Kidney epithelial cell (primary cell): ENCODE measurements at regions not wholly inside any gene's neighbourhood (a gene's known extent, or its start where the extent isn't known, plus 50 kb on each side); places are given as distances from the start of the nearest gene placed in this dataset.

ENCODE experiments used
- DNase-seq: peaks from one replicate; pipeline ENCODE4 v3.0.0-alpha.2; 2010; ENCODE audit warnings: low read depth
- H3K27me3 ChIP-seq: 2 replicates; pipeline ENCODE4 v1.6.0; 2011; ENCODE audit warnings: low read length; ENCODE audit not compliant: control insufficient read depth, insufficient read depth
- H3K36me3 ChIP-seq: 2 replicates; pipeline ENCODE4 v1.5.1; 2011; ENCODE audit warnings: low read length; ENCODE audit not compliant: control insufficient read depth, insufficient read depth
- H3K4me3 ChIP-seq: 2 replicates; pipeline ENCODE4 v1.5.1; 2011; ENCODE audit warnings: low read depth, mild to moderate bottlenecking, control low read depth, low read length
- TF ChIP-seq, protein P1 (sequence below): IDR thresholded peaks from 2 replicates; pipeline ENCODE4 v1.5.1; 2011; ENCODE audit warnings: mild to moderate bottlenecking, moderate library complexity, low read length, control low read depth, inconsistent platforms; ENCODE audit not compliant: insufficient read depth, poor library complexity, severe bottlenecking

DNA sequence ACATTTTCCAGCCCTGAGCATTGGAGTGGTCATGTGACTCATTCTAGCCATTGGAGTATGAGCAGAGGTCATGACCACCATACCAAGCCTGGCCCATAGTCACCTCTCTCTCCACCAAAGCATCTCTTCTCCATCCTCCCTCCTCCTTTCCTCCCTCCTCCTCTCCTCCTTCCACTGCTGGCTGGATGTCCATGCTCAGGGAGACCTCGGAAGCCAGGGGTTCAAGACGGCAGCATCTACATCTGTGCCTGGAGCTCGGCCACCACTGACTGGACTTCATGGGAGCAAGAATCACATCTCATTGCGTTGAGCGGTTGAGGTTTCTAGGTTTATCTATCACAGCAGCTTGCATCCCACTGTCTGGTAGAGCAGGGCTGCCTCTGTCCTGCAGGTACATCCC lies 252.4 kb downstream of the NDUFA10 start:
- DNase-seq, result no peak
- H3K27me3 ChIP-seq, result no peaks in the 10 kb centered on the region
- H3K4me3 ChIP-seq, result no peak overlapping the region
- no peaks in the 10 kb centered on the region for H3K36me3 ChIP-seq
- TF ChIP-seq, protein P1, sequence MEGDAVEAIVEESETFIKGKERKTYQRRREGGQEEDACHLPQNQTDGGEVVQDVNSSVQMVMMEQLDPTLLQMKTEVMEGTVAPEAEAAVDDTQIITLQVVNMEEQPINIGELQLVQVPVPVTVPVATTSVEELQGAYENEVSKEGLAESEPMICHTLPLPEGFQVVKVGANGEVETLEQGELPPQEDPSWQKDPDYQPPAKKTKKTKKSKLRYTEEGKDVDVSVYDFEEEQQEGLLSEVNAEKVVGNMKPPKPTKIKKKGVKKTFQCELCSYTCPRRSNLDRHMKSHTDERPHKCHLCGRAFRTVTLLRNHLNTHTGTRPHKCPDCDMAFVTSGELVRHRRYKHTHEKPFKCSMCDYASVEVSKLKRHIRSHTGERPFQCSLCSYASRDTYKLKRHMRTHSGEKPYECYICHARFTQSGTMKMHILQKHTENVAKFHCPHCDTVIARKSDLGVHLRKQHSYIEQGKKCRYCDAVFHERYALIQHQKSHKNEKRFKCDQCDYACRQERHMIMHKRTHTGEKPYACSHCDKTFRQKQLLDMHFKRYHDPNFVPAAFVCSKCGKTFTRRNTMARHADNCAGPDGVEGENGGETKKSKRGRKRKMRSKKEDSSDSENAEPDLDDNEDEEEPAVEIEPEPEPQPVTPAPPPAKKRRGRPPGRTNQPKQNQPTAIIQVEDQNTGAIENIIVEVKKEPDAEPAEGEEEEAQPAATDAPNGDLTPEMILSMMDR, result no peak

DNA sequence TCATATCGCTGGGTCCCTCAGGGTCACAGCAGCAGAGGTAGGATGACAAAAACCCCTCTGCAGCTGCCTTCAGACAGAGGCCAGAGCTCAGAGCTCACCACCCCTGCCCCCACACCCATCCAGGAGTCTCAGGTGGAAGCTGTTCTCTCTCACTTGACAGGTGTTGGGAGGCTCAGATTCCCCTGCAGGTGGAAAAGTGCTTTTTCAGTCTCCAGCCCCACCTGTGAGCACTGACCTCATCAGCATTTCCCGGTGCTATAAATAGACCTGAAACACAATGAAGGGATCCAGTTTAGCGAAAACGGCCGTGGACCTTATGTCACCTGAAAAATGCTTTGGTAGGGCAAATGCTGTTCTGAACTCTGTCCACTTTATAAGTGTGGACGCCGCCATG lies 254.9 kb downstream of the NDUFA10 start:
- H3K4me3 ChIP-seq, result no peak overlapping the region
- DNase-seq, result no peak
- H3K36me3 ChIP-seq, result no peaks in the 10 kb centered on the region
- H3K27me3 ChIP-seq, result no peaks in the 10 kb centered on the region
- TF ChIP-seq, protein P1, result no peak

DNA sequence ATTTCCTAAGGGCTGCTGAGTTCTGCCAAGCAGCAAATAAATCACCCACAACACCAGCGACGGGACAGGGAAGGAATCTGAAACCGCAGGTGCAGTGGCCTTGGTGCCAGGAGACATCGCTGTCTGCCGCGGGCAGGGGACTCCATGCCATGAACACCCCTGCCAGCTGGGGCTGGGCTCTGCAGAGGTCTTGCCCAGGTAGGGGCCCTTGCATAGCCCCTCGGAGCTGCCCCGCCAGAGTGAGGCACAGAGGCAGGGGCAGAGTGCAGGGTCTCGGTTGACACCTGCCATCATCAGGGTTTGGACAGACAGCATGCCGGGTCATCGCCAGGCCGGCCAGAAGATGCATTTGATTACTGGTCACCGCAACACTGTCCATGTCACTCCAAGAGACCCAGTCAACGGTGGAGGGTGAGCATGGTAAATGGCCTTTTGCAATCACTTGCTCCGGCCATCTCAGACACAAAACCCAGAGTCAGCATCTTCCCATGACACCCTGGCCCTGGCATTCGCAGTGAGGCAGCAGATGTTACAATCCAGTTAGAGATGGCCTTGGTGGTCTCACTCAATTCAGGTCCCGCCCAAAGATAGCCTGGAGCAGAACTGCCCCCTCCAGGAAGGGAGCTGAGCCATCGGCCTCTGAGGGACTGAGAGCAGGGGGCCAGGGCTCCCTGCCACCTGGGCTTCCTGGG lies 255.4 kb downstream of the NDUFA10 start:
- H3K36me3 ChIP-seq, result no peaks in the 10 kb centered on the region
- H3K4me3 ChIP-seq, result no peak overlapping the region
- no peak for DNase-seq
- H3K27me3 ChIP-seq, result no peaks in the 10 kb centered on the region
- TF ChIP-seq, protein P1, result no peak

DNA sequence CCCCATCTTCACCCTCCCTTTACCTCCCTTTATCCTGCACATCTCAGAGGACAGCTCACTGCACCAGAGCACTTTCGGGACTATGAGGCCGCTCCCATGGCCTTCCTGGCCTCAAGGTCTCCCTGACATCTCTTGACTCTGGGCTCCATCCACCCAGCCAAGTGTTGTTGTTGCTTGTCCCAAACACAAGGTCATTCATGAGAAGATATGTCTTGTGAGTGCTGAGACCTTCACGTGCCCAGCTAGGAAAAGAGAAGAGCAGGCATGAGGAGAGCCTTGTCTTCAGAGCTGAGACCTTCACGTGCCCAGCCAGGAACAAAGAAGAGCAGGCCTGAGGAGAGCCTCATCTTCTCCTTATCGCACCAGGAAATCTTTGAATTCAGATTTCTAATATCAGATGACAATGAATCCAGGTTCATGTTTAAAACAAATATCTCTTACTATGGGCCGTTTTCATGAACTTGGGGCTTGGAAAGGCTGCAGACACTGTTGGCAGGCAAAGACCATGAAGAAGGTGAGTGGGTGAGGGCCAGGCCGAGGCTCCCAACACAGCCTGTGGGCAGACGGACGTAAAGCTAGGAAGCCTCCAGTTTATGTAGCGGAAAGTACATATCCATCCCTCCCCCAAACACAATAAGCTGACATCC lies 256.1 kb downstream of the NDUFA10 start:
- H3K27me3 ChIP-seq, result no peaks in the 10 kb centered on the region
- no peak for DNase-seq
- H3K4me3 ChIP-seq, result no peak overlapping the region
- TF ChIP-seq, protein P1, result no peak
- no peaks in the 10 kb centered on the region for H3K36me3 ChIP-seq

DNA sequence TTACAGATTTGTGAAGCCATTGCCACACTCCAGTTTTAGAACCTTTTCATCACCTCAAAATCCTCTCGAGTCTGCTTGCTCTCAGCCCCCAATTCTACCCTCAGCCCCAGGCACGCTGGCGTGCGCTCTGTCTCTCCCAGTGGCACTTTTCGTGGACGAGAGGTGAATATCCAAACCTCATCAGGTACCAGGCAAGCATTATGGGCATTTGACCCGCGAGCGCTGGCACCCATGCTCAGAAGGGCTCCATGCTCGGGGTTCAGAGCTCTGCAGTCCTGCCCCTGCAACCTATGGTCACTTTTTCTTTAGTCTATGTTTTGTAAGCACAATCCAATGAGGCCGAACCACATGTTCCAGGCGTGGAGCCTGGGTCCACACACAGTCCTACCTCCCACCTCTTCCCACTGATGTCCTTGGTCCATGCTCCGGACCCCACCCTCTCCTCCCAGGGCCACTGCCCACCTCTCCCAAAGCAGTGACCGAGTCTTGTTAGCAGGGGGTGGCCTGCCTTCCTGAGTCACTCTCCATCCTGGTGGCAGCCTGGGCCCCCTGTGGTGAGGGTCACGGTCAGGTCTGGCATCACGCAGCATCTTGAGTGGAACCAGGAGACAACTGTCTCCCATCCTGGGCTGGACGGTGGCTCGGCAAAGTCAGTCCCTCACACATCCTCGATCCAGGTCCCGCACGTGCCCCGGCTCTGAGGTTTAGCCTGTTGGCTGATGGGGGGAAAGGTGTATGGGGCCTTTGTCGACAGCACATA lies 256.9 kb downstream of the NDUFA10 start:
- Histone ChIP-seq H3K27me3 (no peaks in the 10 kb centered on the region), H3K4me3 (no peak overlapping the region), H3K36me3 (no peaks in the 10 kb centered on the region)
- TF ChIP-seq, protein P1, result no peak
- DNase-seq, result no peak
